Gastroesophageal sphincter (tissue), 3 donors: ENCODE measurements at regions not wholly inside any gene's neighbourhood (a gene's known extent, or its start where the extent isn't known, plus 50 kb on each side); places are given as distances from the start of the nearest gene placed in this dataset.
"Not testable (repeated sequence)": the region's sequence is repeated elsewhere in the genome, so short reads cannot be mapped to it uniquely, and the experiment has no call there.

Source experiments
- CTCF ChIP-seq, 4 experiments: fragments of 200-600 bp in 2 of 4; fragments of 450-650 bp in 2 of 4; sonication (generic) in 1 of 4; IDR thresholded peaks; one replicate each; pipeline ENCODE4 v1.5.1; 2017 to 2019; ENCODE audit warnings: antibody characterized with exemption in 4 of 4, mild to moderate bottlenecking in 2 of 4, moderate library complexity in 2 of 4
- POLR2AphosphoS5 ChIP-seq: sonication (generic); formaldehyde crosslinking; IDR thresholded peaks from one replicate; pipeline ENCODE4 v1.6.1; 2017; ENCODE audit warnings: antibody characterized with exemption

GRCh38 chr6:14300721-14301120 lies 183.1 kb downstream of the CD83 start:
- not testable (repeated sequence) for TF ChIP-seq POLR2AphosphoS5; CTCF (IDR thresholded peaks at IDR 0.05)
